GM18951 (cell line): ENCODE measurements at regions not wholly inside any gene's neighbourhood (a gene's known extent, or its start where the extent isn't known, plus 50 kb on each side); places are given as distances from the start of the nearest gene placed in this dataset.

Source experiments
- POLR2A ChIP-seq: IDR thresholded peaks from 4 replicates; pipeline ENCODE4 v1.6.1; 2011; ENCODE audit warnings: mild to moderate bottlenecking; ENCODE audit not compliant: insufficient read length, insufficient read depth; ENCODE audit errors: extremely low read depth
- in situ Hi-C: fragments of 300-500 bp; cut with MboI; formaldehyde crosslinking; loops from one replicate; pipeline ENCODE4 v1.12.0; 2022; ENCODE audit warnings: low sequenced_read_pairs, mixed read lengths, inconsistent platforms; ENCODE audit not compliant: unreplicated experiment

GRCh38 chr12:91562476-91562875 is 379.9 kb upstream of the DCN start:
- in situ Hi-C loops, result loop anchor here (25.0 kb wide), 1 partner anchor 1025 kb away; no protein-coding TSS in a partner anchor
- TF ChIP-seq POLR2A, result no peak

DNA sequence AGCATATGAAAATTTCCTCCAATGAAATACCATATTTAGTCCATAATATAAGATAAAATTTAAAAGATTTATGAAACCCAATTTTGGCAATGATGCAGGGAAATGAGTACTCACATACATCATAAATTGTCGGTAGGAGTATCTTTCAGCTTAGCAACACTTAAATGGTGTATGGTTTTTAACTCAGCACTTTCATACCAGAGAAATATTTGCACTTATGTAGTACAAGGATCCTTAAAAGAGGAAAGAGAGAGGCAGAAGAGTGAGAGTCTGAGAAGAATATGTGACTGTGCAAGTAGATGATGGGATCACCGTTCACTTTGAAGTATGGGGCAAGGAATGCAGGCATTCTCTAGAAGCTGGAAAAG is 379.3 kb upstream of the DCN start:
- no peak for TF ChIP-seq POLR2A
- in situ Hi-C loops, result loop anchor here (25.0 kb wide), 1 partner anchor 1025 kb away; no protein-coding TSS in a partner anchor

GRCh38 chr12:91561301-91561957 is 378.8 kb upstream of the DCN start:
- TF ChIP-seq POLR2A, result no peak
- in situ Hi-C loops, result loop anchor here (25.0 kb wide), 1 partner anchor 1026 kb away; no protein-coding TSS in a partner anchor

- in situ Hi-C loops, result loop anchor here (25.0 kb wide), 1 partner anchor 1030 kb away; no protein-coding TSS in a partner anchor
- TF ChIP-seq POLR2A, result no peak
Observed at GRCh38 chr12:91556909-91557308, 374.3 kb upstream of the DCN start.

GRCh38 chr12:91555436-91556415 is 373.1 kb upstream of the DCN start:
- in situ Hi-C loops, result loop anchor here (25.0 kb wide), 1 partner anchor 1032 kb away; no protein-coding TSS in a partner anchor
- TF ChIP-seq POLR2A, result no peak

DNA sequence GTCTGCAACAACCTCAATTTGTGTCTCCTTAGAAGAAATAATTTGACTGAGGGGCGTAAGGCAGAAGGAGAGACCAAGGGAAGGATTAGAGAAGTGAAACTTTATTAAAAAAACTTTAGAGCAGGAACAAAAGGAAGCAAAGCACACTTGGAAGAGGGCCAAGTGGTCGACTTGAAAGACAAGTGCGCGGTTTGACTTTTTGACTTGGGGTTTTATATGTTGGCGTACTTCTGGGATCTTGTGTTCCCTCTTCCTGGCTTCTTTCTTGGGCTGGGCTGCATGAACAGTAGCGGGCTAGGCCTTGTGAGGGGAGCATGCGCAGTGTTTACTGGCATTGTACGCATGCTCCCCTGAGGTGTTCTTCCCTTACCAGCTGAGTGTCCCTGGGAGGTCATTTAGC is 369.3 kb upstream of the DCN start:
- in situ Hi-C loops, result loop anchor here (25.0 kb wide), 1 partner anchor 1035 kb away; no protein-coding TSS in a partner anchor
- no peak for TF ChIP-seq POLR2A

DNA sequence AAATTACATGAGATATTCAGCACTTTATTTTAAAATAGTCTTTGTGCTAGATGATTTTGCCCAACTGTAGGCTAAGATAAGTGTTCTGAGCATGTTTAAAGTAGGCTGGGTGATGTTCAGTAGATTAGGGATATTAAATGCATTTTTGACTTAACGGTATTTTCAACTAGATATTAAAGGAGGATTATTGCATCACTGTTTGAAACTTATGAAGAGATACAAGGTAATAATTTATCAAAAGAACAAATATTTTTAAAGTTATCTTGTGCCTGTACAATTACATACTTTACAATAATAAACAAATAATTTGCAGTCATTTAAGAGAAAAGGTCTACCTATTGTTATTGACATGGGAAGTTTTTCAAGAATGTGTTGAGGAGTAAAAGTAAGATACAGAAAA is 368.6 kb upstream of the DCN start:
- TF ChIP-seq POLR2A, result no peak
- in situ Hi-C loops, result loop anchor here (25.0 kb wide), 1 partner anchor 1036 kb away; no protein-coding TSS in a partner anchor

- no peak for TF ChIP-seq POLR2A
- in situ Hi-C loops, result no loop called here
Observed at GRCh38 chr12:91542666-91543065, 360.0 kb upstream of the DCN start.

DNA sequence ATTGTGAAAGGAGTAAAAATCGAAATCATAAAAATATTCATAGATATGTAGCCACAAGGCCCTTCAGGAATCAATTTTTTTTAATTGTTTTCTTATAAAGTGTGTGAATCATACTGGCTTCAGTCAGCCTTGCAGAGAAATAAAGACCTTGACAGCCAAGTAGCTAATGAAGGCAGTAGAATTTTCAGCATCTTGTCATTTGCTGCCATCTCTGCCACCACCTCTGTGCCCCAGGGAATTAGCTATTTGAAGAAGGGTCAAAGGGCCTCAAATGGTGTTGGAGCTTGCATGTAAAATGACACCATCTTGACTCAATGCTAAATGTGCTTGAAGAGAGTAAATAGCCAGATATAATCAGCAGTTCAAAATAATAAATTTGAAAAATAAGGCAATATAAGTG is 359.4 kb upstream of the DCN start:
- no peak for TF ChIP-seq POLR2A
- in situ Hi-C loops, result no loop called here

GRCh38 chr12:91538418-91538817 is 355.8 kb upstream of the DCN start:
- TF ChIP-seq POLR2A, result no peak
- in situ Hi-C loops, result no loop called here

DNA sequence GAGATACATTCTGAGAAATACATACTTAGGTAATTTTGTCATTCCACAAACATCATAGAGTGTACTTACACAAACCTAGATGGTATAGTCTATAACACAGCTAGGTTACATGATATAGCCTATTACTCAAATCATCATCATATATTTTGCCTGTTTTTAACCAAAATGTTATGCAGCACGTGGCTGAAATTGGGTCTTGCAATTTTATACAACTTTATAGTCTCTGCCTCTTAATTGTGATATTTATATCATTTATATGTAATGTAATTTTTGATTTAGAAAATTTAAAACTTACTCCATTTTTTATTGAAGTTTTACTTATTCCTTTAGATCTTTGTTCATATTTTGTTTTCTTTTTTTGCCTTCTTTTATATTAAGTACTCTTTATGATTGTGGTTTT is 350.7 kb upstream of the DCN start:
- in situ Hi-C loops, result no loop called here
- no peak for TF ChIP-seq POLR2A

DNA sequence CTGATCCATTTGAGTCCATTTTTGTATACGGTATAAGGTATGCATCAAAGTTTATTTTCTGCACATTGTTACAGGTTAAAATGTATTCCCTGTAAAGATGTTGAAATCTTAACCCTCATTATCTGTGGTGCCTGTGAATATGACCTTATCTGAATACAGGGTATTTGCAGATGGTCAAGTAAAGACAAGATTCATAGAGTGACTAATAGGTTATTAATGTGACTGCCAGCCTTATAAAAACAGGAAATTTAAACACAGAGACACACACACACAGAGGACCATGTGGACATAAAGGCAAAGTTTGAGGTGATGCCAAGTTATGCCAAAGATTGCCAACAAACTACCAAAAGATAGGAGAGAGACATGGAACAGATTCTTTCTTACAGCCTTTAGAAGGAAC is 347.2 kb upstream of the DCN start:
- in situ Hi-C loops, result no loop called here
- no peak for TF ChIP-seq POLR2A

- in situ Hi-C loops, result no loop called here
- TF ChIP-seq POLR2A, result no peak
Observed at GRCh38 chr12:91523831-91524230, 341.2 kb upstream of the DCN start.
